Smooth muscle cell of the brain vasculature (primary cell): ENCODE measurements at regions not wholly inside any gene's neighbourhood (a gene's known extent, or its start where the extent isn't known, plus 50 kb on each side); places are given as distances from the start of the nearest gene placed in this dataset.
"Not testable (repeated sequence)": the region's sequence is repeated elsewhere in the genome, so short reads cannot be mapped to it uniquely, and the experiment has no call there.

Source experiments
- DNase-seq: peaks from one replicate; pipeline ENCODE4 v3.0.0-alpha.2; 2012; ENCODE audit warnings: low read depth, low spot score

DNA sequence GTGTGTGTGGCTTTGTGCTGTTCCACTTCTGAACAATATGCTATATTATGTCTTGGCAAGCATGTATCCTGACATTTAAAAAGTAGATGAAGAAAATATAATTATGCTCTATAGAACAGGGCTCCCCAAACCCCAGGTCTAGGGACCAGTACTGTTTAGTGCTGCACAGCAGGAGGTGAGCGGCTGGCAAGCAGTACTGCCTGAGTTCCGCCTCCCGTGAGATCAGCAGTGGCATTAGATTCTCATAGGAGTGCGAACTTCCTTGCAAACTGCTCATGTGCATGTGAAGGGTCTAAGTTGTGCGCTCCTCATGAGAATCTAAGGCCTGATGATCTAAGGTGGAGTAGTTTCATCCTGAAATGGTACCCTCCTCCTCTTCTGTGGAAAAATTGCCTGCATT, 979.1 kb upstream of the CTNND2 start:
- DNase-seq = no peak

- DNase-seq = no peak
Measured at GRCh38 chr5:12876541-12877298, 972.5 kb upstream of the CTNND2 start.

DNA sequence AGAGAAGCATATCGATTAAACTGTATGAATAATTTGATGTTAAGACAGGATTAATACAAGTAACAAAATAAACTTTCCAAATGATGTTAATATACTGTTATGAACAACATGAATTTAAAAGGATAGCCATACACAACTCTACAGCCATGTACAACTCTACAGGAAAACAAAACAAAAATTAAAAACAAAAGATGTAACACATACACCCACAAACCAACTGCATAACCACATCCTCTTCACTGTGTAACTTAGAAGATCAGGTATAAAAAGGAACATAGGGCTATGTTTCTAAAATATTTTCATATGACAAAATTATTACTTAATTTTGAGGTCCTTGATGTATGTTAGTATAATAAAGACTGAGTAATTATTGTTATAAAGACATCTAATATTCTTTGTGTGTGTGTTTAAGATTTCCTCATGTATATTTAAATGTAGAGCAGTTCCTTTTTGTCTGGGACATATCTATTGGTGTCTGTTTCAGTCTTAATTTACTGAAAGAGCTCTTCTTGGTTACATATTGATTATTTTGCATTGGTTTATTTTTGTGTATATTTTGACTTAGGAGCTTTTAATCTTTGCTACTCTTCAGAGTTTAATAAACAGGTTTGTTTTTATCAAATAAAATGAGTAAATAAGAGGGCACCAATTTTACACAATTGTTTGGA, 966.8 kb upstream of the CTNND2 start:
- DNase-seq = no peak

- DNase-seq = no peak
Measured at GRCh38 chr5:12865529-12865928, 961.3 kb upstream of the CTNND2 start.

- DNase-seq = no peak
Measured at GRCh38 chr5:12861886-12862654, 957.8 kb upstream of the CTNND2 start.

DNA sequence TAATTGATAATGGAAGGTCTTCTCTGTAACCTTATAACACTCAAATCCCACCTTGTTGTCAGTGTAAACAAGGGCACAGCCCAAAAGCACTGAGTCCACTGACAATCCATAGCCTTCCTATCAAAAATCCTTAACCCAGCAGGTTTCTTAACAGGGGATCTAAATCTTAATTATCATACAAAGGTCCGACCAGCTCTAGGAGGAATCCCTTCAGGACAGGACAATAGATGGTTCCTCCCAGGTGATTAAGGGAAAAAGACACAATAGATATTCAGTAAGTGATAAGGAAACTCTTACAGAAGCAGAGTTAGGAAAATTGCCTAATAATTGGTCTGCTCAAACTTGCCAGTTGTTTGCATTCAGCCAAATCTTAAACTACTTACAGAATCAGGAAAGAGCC, 951.9 kb upstream of the CTNND2 start:
- DNase-seq = not testable (repeated sequence)

GRCh38 chr5:12854386-12854785, 950.1 kb upstream of the CTNND2 start:
- DNase-seq = no peak

DNA sequence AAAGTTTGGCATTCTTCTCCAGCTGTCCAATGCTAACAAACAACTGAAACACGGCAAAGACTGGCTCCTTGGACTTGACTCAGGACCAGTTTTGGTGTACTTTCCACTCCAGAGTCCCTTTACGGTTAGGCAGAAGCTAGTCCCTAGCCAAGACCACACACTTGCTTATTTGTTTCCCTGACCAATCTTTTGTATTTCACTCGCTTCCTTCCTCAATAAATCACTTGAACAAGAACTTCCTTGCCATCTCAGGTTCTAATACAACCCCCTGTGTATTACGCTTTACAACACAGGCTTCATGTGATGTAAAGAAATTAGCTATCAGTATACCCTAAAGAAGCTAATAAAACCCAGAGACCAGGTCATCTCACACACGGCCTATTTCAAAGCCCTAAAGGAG, 947.5 kb upstream of the CTNND2 start:
- DNase-seq = no peak

DNA sequence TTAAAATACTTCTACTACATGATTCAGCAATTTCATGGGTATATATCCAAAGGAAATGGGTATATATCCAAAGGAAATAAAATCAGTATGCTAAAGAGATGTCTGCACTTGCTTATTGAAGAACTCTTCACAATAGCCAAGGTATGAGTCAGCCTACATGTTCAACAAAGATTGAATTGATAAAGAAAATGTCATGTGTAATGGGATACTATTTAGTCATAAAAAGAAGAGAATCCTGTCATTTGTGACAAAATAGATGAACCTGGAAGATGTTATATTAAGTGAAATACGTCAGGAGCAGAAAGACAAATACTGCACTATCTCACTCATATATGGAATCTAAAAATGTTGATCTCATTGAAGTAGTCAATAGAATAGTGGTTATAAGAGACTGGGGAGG, 944.5 kb upstream of the CTNND2 start:
- no peak for DNase-seq

DNA sequence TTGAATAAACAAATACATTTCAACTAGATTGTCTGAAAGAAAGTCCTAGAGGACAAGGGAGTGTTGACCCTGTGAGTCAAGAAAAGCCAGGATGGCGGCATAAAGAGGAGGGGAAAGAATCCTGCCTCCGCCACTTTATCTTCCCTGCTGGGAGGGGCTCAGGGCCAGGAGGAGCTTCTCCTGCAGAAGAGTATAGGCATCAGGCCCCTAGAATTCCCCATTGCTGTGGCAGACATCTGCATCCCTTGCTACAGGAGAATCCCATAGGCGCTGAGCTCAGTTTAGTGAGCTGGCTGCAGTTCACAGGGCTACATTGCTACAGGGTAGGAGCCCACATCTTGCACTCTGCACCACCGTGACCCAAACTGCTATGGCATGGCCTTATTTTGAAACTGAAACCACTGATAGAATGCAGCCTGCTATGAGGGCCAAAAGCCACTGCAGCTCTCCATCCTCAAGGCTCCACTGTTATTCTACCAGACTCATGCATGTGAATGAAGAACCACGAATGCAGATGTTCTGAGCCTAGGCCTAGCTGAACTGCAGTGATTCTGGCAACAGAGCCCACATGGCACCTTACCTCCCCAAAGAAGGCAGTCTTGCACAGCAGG, 941.4 kb upstream of the CTNND2 start:
- DNase-seq = no peak

- no peak for DNase-seq
Measured at GRCh38 chr5:12840972-12841371, 936.7 kb upstream of the CTNND2 start.

- DNase-seq = no peak
Measured at GRCh38 chr5:12837592-12837991, 933.3 kb upstream of the CTNND2 start.

DNA sequence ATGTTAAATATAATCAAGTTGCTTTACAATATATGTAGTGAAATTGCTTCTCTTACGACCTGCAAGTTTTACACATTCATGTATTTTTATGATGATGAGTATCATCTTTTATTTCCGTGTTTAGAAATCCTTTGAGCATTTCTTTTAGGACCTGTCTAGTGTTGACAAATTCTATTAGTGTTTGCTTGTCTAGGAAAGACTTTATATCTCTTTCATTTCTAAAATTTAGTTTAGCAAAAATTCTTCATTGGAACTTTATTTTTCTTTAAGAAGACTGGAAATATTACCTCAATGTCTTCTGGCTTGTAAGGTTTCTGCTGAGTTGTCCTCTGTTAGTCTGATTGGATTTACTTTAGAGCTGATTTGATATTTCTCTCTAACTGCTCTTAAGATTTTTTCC, 920.9 kb upstream of the CTNND2 start:
- no peak for DNase-seq

- no peak for DNase-seq
Measured at GRCh38 chr5:12805165-12805698, 901.0 kb upstream of the CTNND2 start.

GRCh38 chr5:12799165-12799564, 894.9 kb upstream of the CTNND2 start:
- no peak for DNase-seq

GRCh38 chr5:12795333-12795663, 891.1 kb upstream of the CTNND2 start:
- DNase-seq = no peak

GRCh38 chr5:12794476-12795332, 890.5 kb upstream of the CTNND2 start:
- DNase-seq = no peak

GRCh38 chr5:12793373-12793772, 889.1 kb upstream of the CTNND2 start:
- DNase-seq = no peak

- no peak for DNase-seq
Measured at GRCh38 chr5:12780536-12780935, 876.3 kb upstream of the CTNND2 start.

GRCh38 chr5:12777342-12777741, 873.1 kb upstream of the CTNND2 start:
- DNase-seq = no peak

DNA sequence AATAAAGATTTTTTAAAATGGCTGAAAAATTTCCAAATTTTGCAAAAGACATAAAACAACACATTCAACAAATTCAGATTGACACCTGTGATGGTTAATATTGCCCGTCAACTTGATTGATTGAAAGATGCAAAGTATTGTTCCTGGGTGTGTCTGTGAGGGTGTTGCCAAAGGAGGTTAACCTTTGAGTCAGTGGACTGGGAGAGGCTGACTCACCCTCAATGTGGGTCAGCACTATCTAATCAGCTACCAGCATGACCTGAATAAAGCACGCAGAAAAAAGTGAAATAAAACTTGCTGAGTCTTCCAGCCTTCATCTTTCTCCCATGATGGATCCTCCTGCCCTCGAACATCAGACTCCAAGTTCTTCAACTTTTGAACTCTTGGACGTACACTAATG, 868.0 kb upstream of the CTNND2 start:
- no peak for DNase-seq
